Activated T-helper 1 cell treated with Interleukin-2 at 50 U/mL for 16 hours (primary cell): ENCODE measurements at regions not wholly inside any gene's neighbourhood (a gene's known extent, or its start where the extent isn't known, plus 50 kb on each side); places are given as distances from the start of the nearest gene placed in this dataset.

Source experiments
- DNase-seq: peaks from one replicate; pipeline ENCODE4 v3.0.0-alpha.2; 2020; ENCODE audit warnings: low read depth

- no peak for DNase-seq
Measured at GRCh38 chr5:73339051-73339575, 109.5 kb downstream of the FOXD1 start.

- no peak for DNase-seq
Measured at GRCh38 chr5:73338256-73339050, 110.1 kb downstream of the FOXD1 start.

DNA sequence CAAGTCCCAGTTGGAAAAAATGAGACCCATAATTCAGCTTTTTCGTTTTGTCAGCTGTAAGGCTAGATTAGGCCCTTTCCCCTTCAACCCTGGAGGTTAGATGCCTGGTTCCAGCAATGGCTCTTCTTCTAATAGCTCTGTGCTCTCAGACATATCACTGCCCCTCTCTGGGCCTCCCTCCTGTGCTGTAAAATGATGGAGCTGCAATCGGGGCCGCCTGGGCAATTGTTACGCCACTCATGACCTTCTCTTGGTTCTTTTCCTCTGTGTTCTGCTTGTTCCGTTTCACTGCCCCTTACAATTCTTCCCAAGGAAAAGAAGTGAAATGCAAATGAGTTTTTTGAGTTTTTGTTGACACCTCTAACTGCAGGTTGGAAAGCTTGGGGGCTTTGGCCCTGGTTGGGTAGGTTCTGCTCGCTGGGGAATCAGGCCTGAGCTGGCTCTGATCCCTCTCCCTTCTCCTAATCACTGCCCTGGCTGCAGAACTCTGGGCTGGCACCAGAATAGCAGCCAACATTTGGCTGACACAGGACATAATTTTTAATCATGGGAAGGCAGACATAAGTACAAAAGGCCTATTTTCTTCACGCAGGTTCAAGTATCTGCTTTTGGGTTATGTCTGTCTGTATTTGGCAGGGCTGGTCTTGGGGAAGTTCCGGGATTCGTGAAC lies 110.9 kb downstream of the FOXD1 start:
- DNase-seq = no peak

DNA sequence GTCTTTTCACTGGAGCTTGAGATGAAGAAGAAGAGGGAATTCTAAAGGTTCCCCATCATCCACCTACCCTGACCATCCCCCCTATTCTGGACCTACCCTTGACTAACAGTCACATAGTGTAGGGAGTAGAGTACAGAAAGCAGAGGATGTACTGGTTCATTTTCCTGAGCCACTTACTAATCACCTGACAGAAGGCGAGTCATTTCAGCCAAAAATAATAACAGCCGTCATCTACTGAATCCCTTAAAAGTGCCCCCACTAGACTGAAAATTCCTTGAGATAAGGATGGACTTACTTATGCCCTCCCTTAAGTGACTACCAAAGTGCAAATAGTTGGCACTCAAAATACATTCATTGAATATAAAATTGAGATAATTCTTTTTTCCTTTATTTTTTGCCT lies 112.2 kb downstream of the FOXD1 start:
- DNase-seq = no peak

GRCh38 chr5:73333944-73334703 lies 114.5 kb downstream of the FOXD1 start:
- no peak for DNase-seq

- no peak for DNase-seq
Measured at GRCh38 chr5:73330613-73331012, 118.0 kb downstream of the FOXD1 start.

DNA sequence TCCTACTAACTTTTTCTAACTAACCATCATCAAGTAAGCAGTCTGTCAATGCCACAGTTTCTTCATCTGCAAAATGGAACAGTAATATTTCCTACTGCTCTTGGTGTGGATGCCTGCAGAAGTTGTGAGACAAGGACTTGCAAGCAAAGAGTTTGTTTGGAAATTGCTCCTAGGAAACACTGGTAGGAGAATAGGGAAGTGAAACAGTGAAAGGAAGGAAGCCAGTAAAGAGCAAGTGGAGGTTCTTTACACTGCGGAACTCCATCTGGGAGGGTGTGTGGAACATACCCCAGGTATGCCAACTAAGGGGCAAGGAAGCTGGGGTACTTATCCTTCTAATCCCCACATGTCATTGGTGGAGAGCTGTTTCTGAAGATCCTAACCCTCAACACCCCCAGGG lies 119.9 kb downstream of the FOXD1 start:
- DNase-seq = no peak

DNA sequence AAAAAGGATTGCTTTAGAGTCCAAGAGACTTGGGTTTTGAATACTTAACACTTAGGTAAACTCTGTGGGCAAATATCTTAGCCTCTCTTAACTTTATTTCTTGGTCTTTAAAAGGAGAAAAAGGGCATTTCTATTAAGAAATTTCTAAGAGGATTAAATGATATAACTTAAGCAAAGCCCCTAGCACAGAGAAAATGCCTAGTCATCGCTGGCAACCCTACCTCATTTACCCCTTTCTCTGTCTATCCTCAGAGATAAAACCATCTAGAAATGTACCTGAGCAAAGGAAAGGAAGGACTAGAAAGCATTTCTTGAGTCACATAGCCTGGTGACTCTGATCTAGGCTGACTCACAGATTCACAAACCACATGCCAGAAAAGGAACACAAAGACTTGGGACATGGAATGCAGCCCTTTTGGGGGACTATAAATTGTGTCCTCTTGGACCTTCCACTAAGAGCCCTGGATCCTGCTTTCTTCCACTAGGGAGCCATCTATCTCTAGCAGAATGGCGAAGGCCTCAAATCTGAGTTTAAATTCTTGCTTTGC lies 120.6 kb downstream of the FOXD1 start:
- DNase-seq = no peak

GRCh38 chr5:73325546-73325945 lies 123.0 kb downstream of the FOXD1 start:
- no peak for DNase-seq

DNA sequence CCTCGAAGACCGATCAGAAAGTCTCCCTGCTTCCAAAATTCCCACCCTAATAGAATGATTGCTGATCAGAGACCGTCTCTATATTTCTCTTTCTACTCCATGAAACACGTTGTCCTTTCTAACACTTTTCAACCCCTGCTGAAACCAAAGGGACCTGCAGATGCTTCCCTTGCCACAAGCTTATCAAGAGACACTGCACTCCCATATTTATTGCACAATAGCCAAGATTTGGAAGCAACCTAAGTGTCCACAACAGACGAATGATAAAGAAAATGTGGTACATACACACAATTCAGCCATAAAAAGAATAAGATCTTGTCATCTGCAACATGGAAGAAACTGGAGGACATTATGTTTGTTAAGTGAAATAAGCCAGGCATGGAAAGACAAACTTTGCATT lies 125.1 kb downstream of the FOXD1 start:
- DNase-seq = no peak

DNA sequence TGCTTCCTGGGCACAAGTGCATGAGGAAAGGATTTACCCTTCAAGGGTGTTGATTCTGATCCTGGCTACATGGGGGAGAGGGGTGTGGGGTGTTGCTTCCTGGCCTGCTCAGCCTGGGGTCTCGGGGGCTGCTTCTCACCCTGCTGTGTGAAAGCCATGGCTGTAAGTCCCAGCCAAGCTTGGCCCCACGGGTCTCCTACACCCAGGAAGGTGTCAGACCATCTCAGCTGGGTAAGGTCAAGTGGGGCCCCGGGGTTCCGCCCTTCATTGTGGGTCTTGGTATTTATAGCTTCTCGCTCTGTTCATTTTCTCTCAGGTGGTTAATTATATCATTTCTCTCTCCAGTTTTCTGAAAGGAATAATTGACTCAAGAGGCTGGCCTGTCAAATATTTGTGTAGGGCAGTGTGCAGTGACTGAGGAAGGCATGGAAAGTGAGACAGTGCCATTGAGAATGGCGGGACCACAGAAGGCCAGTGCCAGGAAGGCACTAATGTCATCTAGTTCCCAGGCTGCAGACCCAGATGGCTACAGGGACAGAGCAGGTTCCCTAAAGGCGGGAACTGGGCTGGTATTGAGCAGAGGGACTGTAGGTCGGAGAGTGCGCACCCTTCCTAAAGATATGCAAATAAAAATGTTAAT lies 126.0 kb downstream of the FOXD1 start:
- DNase-seq = no peak

DNA sequence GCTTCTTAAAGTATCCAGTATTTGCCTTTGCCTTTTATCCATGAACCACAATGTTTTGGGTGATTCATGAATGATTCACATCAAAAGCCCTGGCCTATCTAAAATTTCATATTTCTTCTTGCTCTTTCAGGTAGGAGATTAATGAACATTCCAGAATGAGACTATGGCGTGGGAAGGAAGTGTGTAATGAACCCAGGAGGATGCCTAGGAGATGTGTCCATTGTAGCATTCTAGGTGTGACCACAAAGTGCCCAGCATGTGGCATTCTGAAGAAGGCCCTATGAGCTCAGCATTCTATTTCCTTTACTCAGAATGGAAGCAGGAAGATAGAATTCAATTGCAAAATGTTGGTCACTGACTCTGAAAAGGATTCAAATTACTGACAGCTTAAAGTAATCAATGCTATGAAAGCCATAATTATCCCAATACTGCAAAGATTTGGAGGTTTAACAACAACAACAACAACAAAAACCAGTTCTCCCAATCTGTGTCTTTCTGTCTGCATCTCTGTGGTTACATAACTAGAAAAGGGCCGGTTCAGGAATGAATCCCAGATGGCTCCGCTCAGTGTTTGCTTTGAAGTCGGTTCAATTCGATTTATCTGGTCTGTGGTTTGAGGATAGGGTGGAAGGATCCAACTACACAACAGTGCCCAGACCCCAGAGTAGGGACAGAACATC lies 126.7 kb downstream of the FOXD1 start:
- DNase-seq = no peak

DNA sequence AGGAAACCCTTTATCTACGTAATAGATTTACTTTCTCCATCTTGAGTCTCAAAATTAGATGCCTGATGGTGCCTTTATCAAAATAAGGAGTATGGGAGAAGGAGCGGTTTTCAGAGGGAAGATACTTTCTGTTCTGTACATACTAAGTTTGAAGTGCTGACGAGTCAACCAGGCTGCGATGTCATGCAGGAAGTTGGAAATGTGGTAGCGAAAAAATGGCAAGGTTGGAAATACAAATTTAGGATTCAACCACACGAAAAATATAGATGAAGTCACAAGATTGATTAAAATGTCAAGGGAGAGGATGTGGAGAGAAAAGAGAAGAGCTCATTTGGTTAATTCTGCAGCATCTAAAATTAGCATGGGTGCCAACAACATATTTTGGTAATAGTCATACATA lies 129.5 kb downstream of the FOXD1 start:
- DNase-seq = no peak

GRCh38 chr5:73318308-73318719 lies 130.3 kb downstream of the FOXD1 start:
- DNase-seq = no peak

- DNase-seq = no peak
Measured at GRCh38 chr5:73317523-73317922, 131.1 kb downstream of the FOXD1 start.

DNA sequence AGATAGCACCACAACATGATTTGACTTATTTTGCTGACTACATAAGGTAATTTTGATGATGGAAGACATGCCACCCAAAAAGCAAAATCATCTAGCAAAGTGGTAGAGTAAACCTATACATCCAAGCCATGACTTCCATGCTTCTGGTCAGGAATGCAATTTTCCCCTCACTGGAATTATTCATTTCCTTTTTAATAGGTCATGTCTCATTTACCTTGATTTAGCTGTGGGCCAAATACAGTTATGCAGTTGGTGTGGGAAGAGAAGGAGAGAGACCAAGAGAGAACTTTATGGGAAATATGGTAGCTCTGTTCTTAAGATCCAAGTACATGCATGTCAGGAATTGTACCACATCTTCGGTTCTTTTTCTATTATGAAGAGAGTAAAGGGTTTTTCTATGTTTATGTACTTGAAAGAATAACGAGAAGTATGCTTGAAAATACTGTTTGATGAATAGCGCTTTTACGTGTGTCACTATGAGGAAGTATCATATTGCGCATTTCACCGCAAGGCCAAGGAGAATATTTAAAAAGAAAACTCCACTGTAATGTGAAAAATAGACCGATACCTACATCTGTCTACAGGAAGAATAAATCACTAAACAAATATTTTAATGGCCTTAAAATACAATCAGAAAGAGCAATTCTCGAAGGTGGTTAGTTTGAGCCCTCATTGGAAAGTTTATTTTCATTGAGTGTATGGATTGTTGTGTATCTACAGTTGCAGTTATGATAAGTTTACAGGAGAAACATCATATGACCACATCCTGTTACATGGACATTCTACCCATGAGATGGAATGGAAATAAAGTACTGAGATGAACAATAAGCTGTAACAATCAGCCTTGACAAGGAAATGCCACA lies 134.0 kb downstream of the FOXD1 start:
- DNase-seq = no peak

DNA sequence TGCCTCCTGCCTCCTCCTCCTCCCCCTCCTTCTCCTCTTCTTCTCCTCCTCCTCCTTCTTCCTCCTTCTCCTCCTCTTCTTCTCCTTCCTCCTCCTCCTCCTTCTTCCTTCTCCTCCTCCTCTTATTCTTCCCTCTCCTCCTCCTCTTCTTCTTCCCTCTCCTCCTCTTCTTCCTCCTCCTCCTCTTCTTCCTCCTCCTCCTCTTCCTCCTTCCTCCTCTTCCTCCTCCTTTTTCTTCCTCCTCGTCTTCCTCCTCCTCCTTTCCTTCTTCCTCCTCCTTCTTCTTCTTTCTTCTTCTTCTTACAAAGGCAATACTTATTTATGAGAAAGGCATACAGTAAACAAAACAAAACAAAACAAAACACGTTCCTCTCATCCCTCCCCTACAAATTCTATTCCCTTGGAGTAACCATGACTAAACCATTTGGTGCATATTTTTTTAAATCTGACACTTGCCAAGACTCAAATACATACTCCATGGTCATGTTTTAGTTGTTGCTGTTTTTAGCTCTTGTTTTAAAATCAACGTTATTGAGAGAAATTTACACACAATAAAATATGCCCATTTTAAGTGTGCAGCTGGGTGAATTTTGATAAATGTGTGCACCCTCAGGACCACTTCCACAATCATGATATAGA lies 135.6 kb downstream of the FOXD1 start:
- DNase-seq = no peak

DNA sequence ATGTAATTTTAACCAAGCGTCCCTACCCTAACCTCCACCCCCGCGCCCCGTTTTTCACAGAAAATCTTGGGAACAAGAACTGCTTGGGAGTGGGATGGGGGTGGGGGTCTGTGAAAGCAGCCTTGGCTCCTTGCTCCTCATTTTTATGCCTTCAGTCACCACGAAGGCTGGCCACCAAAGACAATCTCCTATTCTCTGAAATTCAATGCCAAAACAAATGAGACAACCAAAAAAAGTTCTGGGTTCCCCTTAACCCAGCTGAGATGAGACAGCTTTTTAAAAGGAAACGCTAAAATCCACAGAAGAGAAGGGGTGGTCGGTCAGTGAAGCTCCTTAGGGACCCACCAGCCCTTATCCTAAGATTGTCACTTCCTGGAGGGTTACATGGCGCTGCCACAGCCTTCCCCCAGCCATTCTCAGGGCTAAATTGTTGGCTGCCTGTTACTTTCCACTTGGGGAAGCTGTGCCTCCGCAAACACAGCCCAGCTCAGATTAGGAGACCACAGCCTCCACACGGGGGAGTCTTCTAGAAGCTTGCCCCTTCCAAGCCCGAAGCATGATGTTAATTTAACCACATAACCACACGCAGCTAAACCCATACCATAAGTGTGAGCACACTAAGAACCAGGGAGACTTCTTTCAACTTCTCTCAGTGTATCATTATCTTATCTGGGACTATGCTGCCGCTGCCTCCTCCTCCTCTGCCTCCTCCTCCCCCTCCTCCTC lies 136.3 kb downstream of the FOXD1 start:
- no peak for DNase-seq
